ENCODE measurements at regions not wholly inside any gene's neighbourhood (a gene's known extent, or its start where the extent isn't known, plus 50 kb on each side); places are given as distances from the start of the nearest gene placed in this dataset.

DNA sequence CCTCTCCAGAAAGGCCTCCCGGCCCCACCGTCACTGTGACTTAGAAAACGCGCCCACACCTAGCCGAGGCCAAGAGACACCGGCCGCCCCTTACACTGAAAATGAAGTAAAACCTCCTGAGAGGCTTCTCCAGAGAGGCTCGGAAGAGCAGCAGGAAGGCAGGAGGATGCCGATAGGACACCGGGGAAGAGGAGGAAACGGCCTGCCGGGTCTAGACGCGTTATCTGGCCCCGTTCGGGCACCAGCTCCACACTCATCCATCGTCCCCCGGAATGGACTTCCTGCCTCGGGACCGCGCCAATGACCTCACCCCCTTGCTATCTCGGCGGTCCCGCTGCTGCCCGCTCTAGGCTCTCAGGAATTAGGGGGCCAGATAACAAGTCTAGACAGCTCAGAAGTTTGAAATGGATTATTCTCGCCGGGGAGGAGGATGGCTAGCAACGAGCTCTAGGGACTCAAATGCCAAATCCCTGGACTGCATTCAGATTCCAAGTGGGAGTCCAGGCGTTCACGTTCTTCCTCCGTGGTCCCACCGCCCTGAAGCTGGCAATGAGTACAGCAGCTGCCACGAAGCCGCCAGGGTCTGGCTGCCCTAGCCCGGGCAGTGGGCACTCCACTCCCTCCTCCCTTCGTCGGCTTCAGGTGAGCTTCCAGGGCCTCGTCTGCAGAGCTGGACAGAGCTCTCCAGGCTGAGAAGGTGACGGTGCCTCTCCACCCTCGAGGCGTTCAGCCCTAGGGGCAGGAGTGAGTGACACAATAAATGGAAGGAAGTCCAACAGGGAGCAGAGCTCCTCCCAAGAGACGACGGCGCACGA, 350.9 kb downstream of the FOXL1 start:
- 83 to 85% methylated on average over 45 of the region's 45 CpGs for WGBS, 2 experiments
- Histone ChIP-seq H3K9me3 (ENCODE audit: control insufficient read depth, low read length) (no peaks in the 10 kb centered on the region), H3K27me3 (ENCODE audit: control insufficient read depth, insufficient read depth, low read length, poor library complexity, severe bottlenecking) (peaks cover 4% of the 10 kb centered on the region), H3K4me3 (ENCODE audit: insufficient read depth, low read depth, low read length) (no peak overlapping the region), H3K27ac (ENCODE audit: insufficient read depth, low read depth, low read length, poor library complexity, severe bottlenecking) (no peak overlapping the region), H3K4me1 (ENCODE audit: control insufficient read depth, insufficient read depth, low read length) (peaks cover 4% of the 10 kb centered on the region), H3K36me3 (ENCODE audit: control insufficient read depth, insufficient read depth, low read length) (no peaks in the 10 kb centered on the region)

GRCh38 chr16:86930001-86930400, 351.7 kb downstream of the FOXL1 start:
- WGBS, 2 experiments = 81 to 84% methylated on average over 8 of the region's 8 CpGs
- Histone ChIP-seq H3K4me3 (ENCODE audit: insufficient read depth, low read depth, low read length) (no peak overlapping the region), H3K36me3 (ENCODE audit: control insufficient read depth, insufficient read depth, low read length) (no peaks in the 10 kb centered on the region), H3K9me3 (ENCODE audit: control insufficient read depth, low read length) (no peaks in the 10 kb centered on the region), H3K27me3 (ENCODE audit: control insufficient read depth, insufficient read depth, low read length, poor library complexity, severe bottlenecking) (peaks cover 4% of the 10 kb centered on the region), H3K27ac (ENCODE audit: insufficient read depth, low read depth, low read length, poor library complexity, severe bottlenecking) (no peak overlapping the region), H3K4me1 (ENCODE audit: control insufficient read depth, insufficient read depth, low read length) (peaks cover 11% of the 10 kb centered on the region)

DNA sequence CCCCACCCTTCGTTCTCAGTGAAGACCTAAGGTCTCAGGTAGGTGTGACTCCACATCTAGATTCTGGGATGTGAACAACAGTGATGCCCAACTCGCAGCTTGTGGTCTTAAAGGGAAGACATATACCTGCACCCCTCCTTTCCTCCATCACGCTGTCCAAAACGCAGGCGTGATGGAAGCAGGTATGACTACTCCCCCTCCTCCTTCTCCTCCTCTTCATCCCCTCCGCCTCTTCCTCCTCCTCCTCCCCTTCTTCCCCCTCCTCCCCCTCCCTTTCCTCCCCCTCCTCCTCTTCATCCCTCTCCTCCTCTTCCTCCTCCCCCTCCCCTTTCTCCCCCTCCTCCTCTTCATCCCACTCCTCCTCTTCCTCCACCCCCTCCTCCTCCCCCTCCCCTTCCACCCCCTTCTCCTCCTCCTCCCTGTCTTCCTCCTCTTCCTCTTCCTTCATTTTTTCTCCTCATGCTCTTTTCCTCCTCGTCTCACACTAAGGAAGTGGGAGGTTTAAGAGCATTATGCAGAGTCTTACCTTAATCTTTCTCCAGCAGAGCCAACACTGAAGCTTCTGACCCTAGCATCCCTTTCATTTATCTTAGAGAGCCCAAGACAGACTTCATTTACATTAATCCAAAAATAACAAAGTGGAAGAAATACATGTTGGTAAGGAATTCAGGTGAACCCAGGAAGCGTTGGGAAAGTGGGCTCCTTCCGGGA, 352.5 kb downstream of the FOXL1 start:
- H3K27me3 ChIP-seq (ENCODE audit: control insufficient read depth, insufficient read depth, low read length, poor library complexity, severe bottlenecking) = peaks cover 4% of the 10 kb centered on the region
- peak overlapping the region; percentile 3 for H3K27ac ChIP-seq (ENCODE audit: insufficient read depth, low read depth, low read length, poor library complexity, severe bottlenecking)
- peaks cover 12% of the 10 kb centered on the region for H3K4me1 ChIP-seq (ENCODE audit: control insufficient read depth, insufficient read depth, low read length)
- no peaks in the 10 kb centered on the region for H3K36me3 ChIP-seq (ENCODE audit: control insufficient read depth, insufficient read depth, low read length)
- no peaks in the 10 kb centered on the region for H3K9me3 ChIP-seq (ENCODE audit: control insufficient read depth, low read length)
- 86 to 87% methylated on average over 9 of the region's 9 CpGs for WGBS, 2 experiments
- no peak overlapping the region for H3K4me3 ChIP-seq (ENCODE audit: insufficient read depth, low read depth, low read length)

GRCh38 chr16:86931410-86931941, 353.1 kb downstream of the FOXL1 start:
- Histone ChIP-seq H3K4me1 (ENCODE audit: control insufficient read depth, insufficient read depth, low read length) (peaks cover 9% of the 10 kb centered on the region), H3K27me3 (ENCODE audit: control insufficient read depth, insufficient read depth, low read length, poor library complexity, severe bottlenecking) (peaks cover 4% of the 10 kb centered on the region), H3K36me3 (ENCODE audit: control insufficient read depth, insufficient read depth, low read length) (no peaks in the 10 kb centered on the region), H3K4me3 (ENCODE audit: insufficient read depth, low read depth, low read length) (no peak overlapping the region), H3K27ac (ENCODE audit: insufficient read depth, low read depth, low read length, poor library complexity, severe bottlenecking) (peak overlapping the region; percentile 3), H3K9me3 (ENCODE audit: control insufficient read depth, low read length) (no peaks in the 10 kb centered on the region)
- WGBS, 2 experiments = 78 to 83% methylated on average over 26 of the region's 26 CpGs

GRCh38 chr16:86932130-86932982, 354.0 kb downstream of the FOXL1 start:
- peaks cover 4% of the 10 kb centered on the region for H3K27me3 ChIP-seq (ENCODE audit: control insufficient read depth, insufficient read depth, low read length, poor library complexity, severe bottlenecking)
- no peak overlapping the region for H3K27ac ChIP-seq (ENCODE audit: insufficient read depth, low read depth, low read length, poor library complexity, severe bottlenecking)
- H3K9me3 ChIP-seq (ENCODE audit: control insufficient read depth, low read length) = no peaks in the 10 kb centered on the region
- H3K4me1 ChIP-seq (ENCODE audit: control insufficient read depth, insufficient read depth, low read length) = peaks cover 7% of the 10 kb centered on the region
- 88 to 89% methylated on average over 8 of the region's 8 CpGs for WGBS, 2 experiments
- H3K4me3 ChIP-seq (ENCODE audit: insufficient read depth, low read depth, low read length) = no peak overlapping the region
- H3K36me3 ChIP-seq (ENCODE audit: control insufficient read depth, insufficient read depth, low read length) = no peaks in the 10 kb centered on the region

- no peaks in the 10 kb centered on the region for H3K36me3 ChIP-seq (ENCODE audit: control insufficient read depth, insufficient read depth, low read length)
- no peaks in the 10 kb centered on the region for H3K9me3 ChIP-seq (ENCODE audit: control insufficient read depth, low read length)
- H3K27me3 ChIP-seq (ENCODE audit: control insufficient read depth, insufficient read depth, low read length, poor library complexity, severe bottlenecking) = no peaks in the 10 kb centered on the region
- H3K4me1 ChIP-seq (ENCODE audit: control insufficient read depth, insufficient read depth, low read length) = peaks cover 7% of the 10 kb centered on the region
- WGBS, 2 experiments = 88 to 92% methylated on average over 27 of the region's 27 CpGs
- no peak overlapping the region for H3K4me3 ChIP-seq (ENCODE audit: insufficient read depth, low read depth, low read length)
- peak overlapping the region; percentile 46 for H3K27ac ChIP-seq (ENCODE audit: insufficient read depth, low read depth, low read length, poor library complexity, severe bottlenecking)
These were observed 356.4 kb downstream of the FOXL1 start for GRCh38 chr16:86934581-86935375.

- H3K9me3 ChIP-seq (ENCODE audit: control insufficient read depth, low read length) = no peaks in the 10 kb centered on the region
- 71 to 74% methylated on average over 2 of the region's 2 CpGs for WGBS, 2 experiments
- no peak overlapping the region for H3K27ac ChIP-seq (ENCODE audit: insufficient read depth, low read depth, low read length, poor library complexity, severe bottlenecking)
- H3K4me1 ChIP-seq (ENCODE audit: control insufficient read depth, insufficient read depth, low read length) = peaks cover 5% of the 10 kb centered on the region
- no peaks in the 10 kb centered on the region for H3K27me3 ChIP-seq (ENCODE audit: control insufficient read depth, insufficient read depth, low read length, poor library complexity, severe bottlenecking)
- H3K36me3 ChIP-seq (ENCODE audit: control insufficient read depth, insufficient read depth, low read length) = no peaks in the 10 kb centered on the region
- H3K4me3 ChIP-seq (ENCODE audit: insufficient read depth, low read depth, low read length) = no peak overlapping the region
These were observed 361.3 kb downstream of the FOXL1 start for GRCh38 chr16:86939609-86940008.

DNA sequence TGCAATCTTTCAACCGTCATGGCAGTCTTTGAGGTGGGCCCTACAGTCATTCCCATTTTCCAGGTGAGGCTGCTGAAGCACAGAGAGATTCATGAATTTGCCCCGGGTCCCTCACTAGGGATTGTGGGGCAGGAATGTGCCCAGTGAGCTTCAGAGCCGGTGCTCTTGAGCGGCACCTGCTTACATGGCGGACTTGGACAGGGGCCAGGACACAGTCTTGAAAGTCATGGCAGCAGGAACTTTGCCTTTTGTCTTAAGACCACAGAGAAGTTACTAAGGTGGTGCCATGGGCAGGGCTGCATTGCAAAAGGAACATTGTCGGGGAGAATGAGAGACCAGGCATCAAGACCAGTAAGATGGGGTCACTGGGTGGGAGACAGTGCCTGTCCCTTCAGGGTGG, 363.4 kb downstream of the FOXL1 start:
- H3K27me3 ChIP-seq (ENCODE audit: control insufficient read depth, insufficient read depth, low read length, poor library complexity, severe bottlenecking) = no peaks in the 10 kb centered on the region
- H3K36me3 ChIP-seq (ENCODE audit: control insufficient read depth, insufficient read depth, low read length) = no peaks in the 10 kb centered on the region
- no peaks in the 10 kb centered on the region for H3K9me3 ChIP-seq (ENCODE audit: control insufficient read depth, low read length)
- no peak overlapping the region for H3K27ac ChIP-seq (ENCODE audit: insufficient read depth, low read depth, low read length, poor library complexity, severe bottlenecking)
- peaks cover 8% of the 10 kb centered on the region for H3K4me1 ChIP-seq (ENCODE audit: control insufficient read depth, insufficient read depth, low read length)
- H3K4me3 ChIP-seq (ENCODE audit: insufficient read depth, low read depth, low read length) = no peak overlapping the region
- WGBS, 2 experiments = 93 to 95% methylated on average over 6 of the region's 6 CpGs

GRCh38 chr16:86942151-86943051, 364.1 kb downstream of the FOXL1 start:
- Histone ChIP-seq H3K27ac (ENCODE audit: insufficient read depth, low read depth, low read length, poor library complexity, severe bottlenecking) (no peak overlapping the region), H3K9me3 (ENCODE audit: control insufficient read depth, low read length) (no peaks in the 10 kb centered on the region), H3K27me3 (ENCODE audit: control insufficient read depth, insufficient read depth, low read length, poor library complexity, severe bottlenecking) (no peaks in the 10 kb centered on the region), H3K4me3 (ENCODE audit: insufficient read depth, low read depth, low read length) (no peak overlapping the region), H3K36me3 (ENCODE audit: control insufficient read depth, insufficient read depth, low read length) (no peaks in the 10 kb centered on the region), H3K4me1 (ENCODE audit: control insufficient read depth, insufficient read depth, low read length) (peaks cover 12% of the 10 kb centered on the region)
- 94 to 95% methylated on average over 21 of the region's 21 CpGs for WGBS, 2 experiments
